ENCODE measurements at regions not wholly inside any gene's neighbourhood (a gene's known extent, or its start where the extent isn't known, plus 50 kb on each side); places are given as distances from the start of the nearest gene placed in this dataset.

DNA sequence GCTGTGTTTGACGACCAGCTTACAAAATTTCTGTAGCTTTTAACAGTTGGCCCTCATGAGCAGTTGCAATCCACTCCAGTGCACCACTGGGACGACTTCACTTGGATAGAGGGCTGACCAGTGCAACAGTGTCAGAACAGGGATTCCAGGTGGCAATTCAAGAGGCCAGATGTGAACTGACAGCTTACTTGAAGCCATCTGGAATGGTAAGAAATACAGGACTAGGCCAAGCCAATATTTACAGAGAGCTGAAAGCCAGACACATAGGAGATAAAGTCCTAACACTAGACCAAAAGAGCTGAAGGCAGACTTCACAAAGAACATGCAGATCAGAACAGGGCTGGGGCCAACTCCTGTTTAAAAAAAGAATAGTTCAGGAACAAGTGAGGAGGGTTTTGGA, 93.5 kb upstream of the NFIA start:
- TF ChIP-seq, protein P1, sequence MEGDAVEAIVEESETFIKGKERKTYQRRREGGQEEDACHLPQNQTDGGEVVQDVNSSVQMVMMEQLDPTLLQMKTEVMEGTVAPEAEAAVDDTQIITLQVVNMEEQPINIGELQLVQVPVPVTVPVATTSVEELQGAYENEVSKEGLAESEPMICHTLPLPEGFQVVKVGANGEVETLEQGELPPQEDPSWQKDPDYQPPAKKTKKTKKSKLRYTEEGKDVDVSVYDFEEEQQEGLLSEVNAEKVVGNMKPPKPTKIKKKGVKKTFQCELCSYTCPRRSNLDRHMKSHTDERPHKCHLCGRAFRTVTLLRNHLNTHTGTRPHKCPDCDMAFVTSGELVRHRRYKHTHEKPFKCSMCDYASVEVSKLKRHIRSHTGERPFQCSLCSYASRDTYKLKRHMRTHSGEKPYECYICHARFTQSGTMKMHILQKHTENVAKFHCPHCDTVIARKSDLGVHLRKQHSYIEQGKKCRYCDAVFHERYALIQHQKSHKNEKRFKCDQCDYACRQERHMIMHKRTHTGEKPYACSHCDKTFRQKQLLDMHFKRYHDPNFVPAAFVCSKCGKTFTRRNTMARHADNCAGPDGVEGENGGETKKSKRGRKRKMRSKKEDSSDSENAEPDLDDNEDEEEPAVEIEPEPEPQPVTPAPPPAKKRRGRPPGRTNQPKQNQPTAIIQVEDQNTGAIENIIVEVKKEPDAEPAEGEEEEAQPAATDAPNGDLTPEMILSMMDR (IDR thresholded peaks at IDR 0.05) = no peak
- no peak for TF ChIP-seq POLR2A (IDR thresholded peaks at IDR 0.05)
